GM03348 (cell line): ENCODE measurements at regions not wholly inside any gene's neighbourhood (a gene's known extent, or its start where the extent isn't known, plus 50 kb on each side); places are given as distances from the start of the nearest gene placed in this dataset.
"Not testable (repeated sequence)": the region's sequence is repeated elsewhere in the genome, so short reads cannot be mapped to it uniquely, and the experiment has no call there.

Experiments used
- DNase-seq: peaks from one replicate; pipeline ENCODE4 v3.0.0; 2012; ENCODE audit warnings: low spot score

GRCh38 chr1:90864681-90865080 lies 147.6 kb upstream of the BARHL2 start:
- no peak for DNase-seq

- no peak for DNase-seq
These were observed 145.7 kb upstream of the BARHL2 start for GRCh38 chr1:90862782-90863181.

GRCh38 chr1:90861421-90861820 lies 144.3 kb upstream of the BARHL2 start:
- not testable (repeated sequence) for DNase-seq

GRCh38 chr1:90856463-90857007 lies 139.4 kb upstream of the BARHL2 start:
- DNase-seq = no peak

DNA sequence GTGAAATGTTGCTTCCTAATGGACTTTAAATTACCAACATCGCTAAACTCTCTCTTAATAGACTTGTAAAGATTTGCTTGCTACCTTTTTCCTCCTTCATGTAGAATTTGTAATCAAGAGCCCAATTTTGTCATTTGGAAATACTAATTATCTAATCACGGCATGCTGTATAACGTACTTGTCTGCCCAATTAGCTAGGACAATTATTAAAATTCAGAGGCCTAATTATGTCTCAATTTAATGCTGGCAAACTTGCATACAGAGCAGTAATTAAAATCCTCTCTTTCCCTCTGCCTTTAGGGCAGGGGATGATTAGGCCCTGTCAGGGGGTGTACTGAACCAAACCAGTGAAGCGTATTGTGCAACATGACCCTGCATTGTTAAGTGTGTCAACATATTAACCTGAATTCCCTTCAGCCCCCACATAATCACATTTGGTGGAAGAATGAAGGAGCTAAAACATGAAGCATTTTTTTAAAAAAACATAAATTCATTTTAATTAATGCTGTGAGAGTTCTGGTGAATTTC lies 137.4 kb upstream of the BARHL2 start:
- no peak for DNase-seq

DNA sequence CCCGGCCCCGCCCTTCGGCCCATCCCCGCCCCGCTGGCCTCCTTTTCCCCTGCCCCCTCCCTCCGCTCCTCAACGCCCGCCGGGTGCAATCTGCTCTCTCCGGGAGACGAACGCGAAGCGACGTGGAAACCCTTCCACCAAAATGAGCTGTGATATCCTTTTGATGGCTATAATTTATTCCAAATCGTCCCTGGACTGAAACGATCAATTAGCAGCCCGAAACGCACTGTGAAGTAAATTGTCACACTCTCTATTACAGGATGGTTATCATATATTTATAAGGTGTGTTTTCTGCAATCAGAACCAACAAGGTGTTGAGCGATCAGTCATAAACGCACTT lies 134.6 kb upstream of the BARHL2 start:
- DNase-seq = no peak

- peak; percentile 97 for DNase-seq
These were observed 134.0 kb upstream of the BARHL2 start for GRCh38 chr1:90850898-90851710.

GRCh38 chr1:90850181-90850897 lies 133.2 kb upstream of the BARHL2 start:
- DNase-seq = peak; percentile 25

DNA sequence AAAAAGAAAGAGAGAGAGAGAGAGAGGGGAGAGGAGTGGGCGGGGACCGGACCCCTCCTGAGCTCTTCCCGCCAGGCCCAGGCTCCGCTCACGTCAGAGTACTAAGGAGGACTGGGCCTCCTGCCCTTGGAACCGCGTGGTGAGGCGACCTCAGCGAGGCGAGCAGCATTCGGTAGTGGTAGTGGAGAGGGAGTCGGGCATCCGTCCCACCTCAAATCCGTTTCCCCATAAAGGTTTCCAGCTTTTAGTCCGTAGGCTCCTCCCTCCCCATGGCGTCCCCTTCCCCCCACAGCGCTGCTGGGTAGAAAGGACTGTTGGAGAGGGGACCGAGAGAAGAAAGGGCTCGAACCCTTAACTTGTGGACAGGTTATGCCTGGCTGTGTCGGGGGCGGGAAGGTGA lies 124.4 kb upstream of the BARHL2 start:
- DNase-seq = no peak

DNA sequence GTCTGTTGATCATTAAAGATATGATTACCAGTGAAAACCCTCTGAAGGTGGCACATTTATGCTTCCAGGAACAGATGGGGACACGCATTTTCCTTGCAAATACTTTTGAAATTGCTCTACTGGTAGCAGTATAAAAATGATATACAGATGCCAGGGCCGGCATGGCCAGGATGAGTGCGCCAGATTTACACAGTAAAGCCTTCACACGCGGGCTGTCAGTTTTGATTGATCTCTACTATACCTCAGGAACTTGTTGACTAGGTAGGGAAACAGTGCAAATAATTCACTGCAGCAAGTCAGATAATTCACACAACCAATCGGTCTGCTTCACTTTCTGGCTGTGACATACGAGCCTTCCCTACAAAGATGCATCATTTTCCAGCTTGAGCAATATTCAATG lies 123.2 kb upstream of the BARHL2 start:
- DNase-seq = no peak

DNA sequence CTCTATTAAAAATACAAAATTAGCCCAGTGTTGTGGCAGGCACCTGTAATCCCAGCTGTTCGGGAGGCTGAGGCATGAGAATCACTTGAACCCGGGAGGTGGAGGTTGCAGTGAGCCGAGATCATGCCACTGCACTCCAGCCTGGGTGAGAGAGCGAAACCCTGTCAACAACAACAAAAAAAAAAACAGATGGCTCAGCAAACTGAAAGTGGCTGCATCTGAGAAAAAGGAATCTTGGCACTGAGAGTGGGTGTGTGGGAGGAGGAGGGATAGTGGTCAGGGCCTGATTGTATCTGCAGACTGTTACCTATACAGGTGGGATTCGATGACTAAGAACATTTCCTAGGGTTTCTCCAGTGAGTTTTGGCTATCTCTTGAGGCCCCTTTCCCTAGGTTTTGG lies 122.2 kb upstream of the BARHL2 start:
- DNase-seq = no peak

DNA sequence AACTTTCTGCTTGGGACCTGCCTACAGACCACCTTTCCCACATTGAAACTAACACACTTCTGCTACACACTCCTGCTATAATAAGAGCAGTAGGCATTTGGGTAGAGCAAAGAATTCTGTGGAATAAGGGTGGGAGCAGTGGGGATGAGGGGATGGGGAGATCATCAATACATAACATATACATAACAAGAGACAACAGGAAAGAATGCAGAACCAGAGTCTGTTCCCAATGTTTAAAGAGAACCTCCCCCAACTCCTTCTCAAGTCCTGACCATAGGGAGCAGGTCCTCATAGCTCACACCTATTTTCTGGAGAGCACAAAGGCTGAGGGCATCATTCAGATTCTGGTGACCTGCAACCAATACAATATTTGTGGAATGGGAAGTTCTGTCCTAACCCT lies 121.6 kb upstream of the BARHL2 start:
- DNase-seq = no peak

DNA sequence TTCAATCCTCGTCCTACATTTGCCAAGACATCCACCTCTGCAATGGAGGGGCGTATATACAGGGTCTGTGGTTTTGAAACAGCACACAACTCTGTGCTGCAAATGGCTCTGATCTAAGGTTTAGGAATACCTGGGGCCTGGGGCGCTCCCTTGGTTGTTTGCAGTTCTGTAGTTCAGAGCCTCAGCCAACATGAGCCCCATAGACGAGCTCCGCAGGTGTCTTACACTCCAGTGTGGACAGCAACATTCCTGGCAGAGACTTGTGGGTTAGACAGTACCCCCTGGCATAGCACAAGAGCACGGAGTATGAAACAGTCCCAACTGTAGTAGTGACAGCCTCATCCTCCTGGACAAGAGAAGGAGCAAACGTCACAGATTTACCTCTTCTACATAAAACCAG lies 120.3 kb upstream of the BARHL2 start:
- no peak for DNase-seq

GRCh38 chr1:90836345-90836679 lies 119.2 kb upstream of the BARHL2 start:
- no peak for DNase-seq

- DNase-seq = peak; percentile 11
These were observed 118.7 kb upstream of the BARHL2 start for GRCh38 chr1:90835661-90836344.

DNA sequence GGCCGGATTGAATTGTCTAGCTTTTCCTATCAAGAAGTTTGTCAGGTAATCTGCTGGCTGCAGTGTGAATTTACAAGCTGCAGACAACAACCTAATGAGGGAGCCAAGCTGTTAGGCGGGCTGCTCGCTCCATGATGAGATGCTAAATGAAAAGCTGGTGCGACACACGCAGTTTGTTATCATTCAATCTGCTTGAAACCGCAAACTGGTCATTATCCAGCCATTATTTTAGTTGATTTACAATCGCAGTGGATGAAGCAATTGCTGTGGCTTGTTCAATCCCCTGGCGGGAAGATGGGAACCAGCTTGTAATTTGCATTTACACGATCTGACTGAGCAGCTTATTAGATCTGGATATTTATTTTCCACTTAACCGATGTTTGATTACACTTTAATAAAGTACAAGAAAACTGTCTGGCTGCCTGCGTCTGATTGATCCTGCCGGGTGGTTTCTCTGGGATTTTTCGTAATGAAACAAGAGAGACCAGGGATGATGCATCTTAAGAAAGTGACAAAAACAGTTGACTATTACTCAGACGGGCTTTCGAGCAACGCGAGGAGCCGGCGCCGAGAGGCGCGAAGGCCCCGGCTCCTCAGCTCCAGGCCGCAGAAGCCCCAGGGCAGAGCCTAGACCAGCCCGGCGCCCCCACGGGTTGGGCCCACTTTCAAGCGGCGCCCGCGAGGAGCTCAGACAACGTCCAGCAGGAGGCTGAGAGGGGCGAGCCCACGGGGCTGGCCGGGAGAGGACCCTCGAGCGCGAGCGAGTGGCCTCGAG lies 118.0 kb upstream of the BARHL2 start:
- DNase-seq = peak; percentile 10

DNA sequence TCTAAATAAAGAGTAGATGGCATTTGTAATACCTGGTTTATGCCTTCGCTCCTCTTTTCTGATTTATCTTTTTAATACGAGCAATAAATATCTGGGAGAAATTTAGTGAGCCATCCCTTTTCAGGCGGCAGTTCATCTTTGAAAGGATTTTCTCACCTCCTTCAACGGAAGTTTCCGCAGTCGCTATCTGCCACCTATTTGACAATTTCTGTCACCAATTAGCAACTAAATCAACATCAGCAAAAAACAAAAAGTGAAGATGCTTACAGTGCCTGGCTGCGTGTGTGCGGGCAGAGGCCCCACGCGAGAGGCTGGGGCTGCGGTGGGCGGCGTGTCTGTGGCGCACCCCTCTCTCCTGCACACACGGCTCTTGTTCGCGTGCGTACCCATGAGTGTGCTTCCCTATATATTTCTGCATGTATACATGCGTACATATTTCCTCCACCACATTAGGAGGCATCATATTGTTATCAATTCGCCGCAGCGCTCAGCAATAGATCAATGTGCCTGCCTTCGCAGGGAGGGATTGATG lies 117.3 kb upstream of the BARHL2 start:
- no peak for DNase-seq

- no peak for DNase-seq
These were observed 116.5 kb upstream of the BARHL2 start for GRCh38 chr1:90833466-90834110.

- DNase-seq = no peak
These were observed 114.8 kb upstream of the BARHL2 start for GRCh38 chr1:90831910-90832309.

GRCh38 chr1:90826834-90827233 lies 109.7 kb upstream of the BARHL2 start:
- DNase-seq = no peak

GRCh38 chr1:90826024-90826423 lies 108.9 kb upstream of the BARHL2 start:
- no peak for DNase-seq
